ENCODE measurements at regions not wholly inside any gene's neighbourhood (a gene's known extent, or its start where the extent isn't known, plus 50 kb on each side); places are given as distances from the start of the nearest gene placed in this dataset.

- TF ChIP-seq CTCF (IDR thresholded peaks at IDR 0.05) = no peak
- Histone ChIP-seq H3K27ac (no peak overlapping the region), H3K27me3 (ENCODE audit: low read depth) (peaks cover 28% of the 10 kb centered on the region), H3K9me3 (no peaks in the 10 kb centered on the region), H3K36me3 (no peaks in the 10 kb centered on the region), H3K4me1 (no peaks in the 10 kb centered on the region), H3K4me3 (no peak overlapping the region)
- DNase-seq (no peak), ATAC-seq (no peak)
- intact Hi-C loops (cut with DNase I) = no loop called here
These were observed 205.2 kb downstream of the BMP7 start for GRCh38 chr20:57061051-57061900.

GRCh38 chr20:57062241-57062640 is 204.2 kb downstream of the BMP7 start:
- H3K27ac ChIP-seq = no peak overlapping the region
- DNase-seq (no peak), ATAC-seq (no peak)
- no peak overlapping the region for H3K4me3 ChIP-seq
- peaks cover 24% of the 10 kb centered on the region for H3K27me3 ChIP-seq (ENCODE audit: low read depth)
- H3K4me1 ChIP-seq = no peaks in the 10 kb centered on the region
- no peaks in the 10 kb centered on the region for H3K9me3 ChIP-seq
- no peak for TF ChIP-seq CTCF (IDR thresholded peaks at IDR 0.05)
- intact Hi-C loops (cut with DNase I) = no loop called here
- no peaks in the 10 kb centered on the region for H3K36me3 ChIP-seq

- ATAC-seq = no peak
- intact Hi-C loops (cut with DNase I) = no loop called here
- H3K9me3 ChIP-seq = no peaks in the 10 kb centered on the region
- no peaks in the 10 kb centered on the region for H3K4me1 ChIP-seq
- no peak for DNase-seq
- no peak overlapping the region for H3K27ac ChIP-seq
- H3K4me3 ChIP-seq = no peak overlapping the region
- H3K36me3 ChIP-seq = no peaks in the 10 kb centered on the region
- TF ChIP-seq CTCF (IDR thresholded peaks at IDR 0.05) = no peak
- H3K27me3 ChIP-seq (ENCODE audit: low read depth) = peaks cover 24% of the 10 kb centered on the region
These were observed 203.7 kb downstream of the BMP7 start for GRCh38 chr20:57062696-57063270.

- no peak for ATAC-seq
- Histone ChIP-seq H3K27ac (no peak overlapping the region), H3K4me3 (no peak overlapping the region), H3K9me3 (no peaks in the 10 kb centered on the region), H3K36me3 (no peaks in the 10 kb centered on the region), H3K4me1 (no peaks in the 10 kb centered on the region), H3K27me3 (ENCODE audit: low read depth) (peaks cover 35% of the 10 kb centered on the region)
- TF ChIP-seq CTCF (IDR thresholded peaks at IDR 0.05) = no peak
- DNase-seq = no peak
- intact Hi-C loops (cut with DNase I) = no loop called here
These were observed 201.6 kb downstream of the BMP7 start for GRCh38 chr20:57064836-57065235.

- H3K4me1 ChIP-seq = no peaks in the 10 kb centered on the region
- peaks cover 36% of the 10 kb centered on the region for H3K27me3 ChIP-seq (ENCODE audit: low read depth)
- no peak for ATAC-seq
- H3K9me3 ChIP-seq = no peaks in the 10 kb centered on the region
- TF ChIP-seq CTCF (IDR thresholded peaks at IDR 0.05) = no peak
- H3K4me3 ChIP-seq = no peak overlapping the region
- no peak overlapping the region for H3K27ac ChIP-seq
- no peaks in the 10 kb centered on the region for H3K36me3 ChIP-seq
- intact Hi-C loops (cut with DNase I) = no loop called here
- no peak for DNase-seq
These were observed 200.8 kb downstream of the BMP7 start for GRCh38 chr20:57065646-57066045.

All from lower lobe of right lung (tissue), 2 donors.